ENCODE measurements at regions not wholly inside any gene's neighbourhood (a gene's known extent, or its start where the extent isn't known, plus 50 kb on each side); places are given as distances from the start of the nearest gene placed in this dataset.

DNA sequence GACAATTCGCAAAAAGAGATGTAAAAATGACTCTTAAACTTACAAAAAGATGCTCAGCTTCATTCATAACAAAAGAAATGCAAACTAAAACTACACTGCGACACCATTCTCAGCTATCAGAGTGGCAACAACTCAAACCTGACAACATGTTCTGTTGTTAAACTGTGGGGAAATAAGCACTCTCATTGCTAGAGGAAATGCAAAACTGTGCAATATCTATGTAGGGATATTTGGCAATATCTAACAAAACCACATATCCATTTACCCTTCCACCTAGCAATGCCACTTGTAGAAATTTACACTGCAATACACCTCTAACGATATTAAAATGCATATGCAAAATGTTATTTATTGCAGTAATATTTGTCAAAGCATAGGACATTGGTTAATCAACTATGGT is 78.3 kb upstream of the EGFL6 start:
- H2AFZ ChIP-seq (ENCODE audit: low read depth, low read length, poor library complexity, severe bottlenecking): no peak overlapping the region
- H4K20me1 ChIP-seq (ENCODE audit: insufficient read depth): no peaks in the 10 kb centered on the region
- no peak overlapping the region for H3K4me2 ChIP-seq (ENCODE audit: low read length)
- ChIA-PET POLR2A (no interaction called here), CTCF (interaction anchor here (0.6 to 2.6 kb wide), 2 partner anchors 16 to 544 kb away, joined by 3 to 13 read pairs; no protein-coding TSS in a partner anchor), RAD21 (ENCODE audit: low non-redundant PET in 1 of 2, low total read pairs in 2 of 2, uncharacterized antibody in 2 of 2, unreplicated experiment in 2 of 2) (no interaction called here)
- no peaks in the 10 kb centered on the region for H3K27me3 ChIP-seq (ENCODE audit: insufficient read depth, low read length)
- no peaks in the 10 kb centered on the region for H3K9me2 ChIP-seq (ENCODE audit: insufficient read depth)
- intact Hi-C loops (cut with micrococcal nuclease): no loop called here
- no peak for TF ChIP-seq SIN3A (IDR thresholded peaks at IDR 0.05; ENCODE audit: low read depth)
- TF ChIP-seq RAD21 (IDR thresholded peaks at IDR 0.05; ENCODE audit: low read depth): no peak
- TF ChIP-seq TCF7L2 (IDR thresholded peaks at IDR 0.05; ENCODE audit: borderline replicate concordance, extremely low read depth, insufficient read depth, insufficient read length): no peak
- no peak for TF ChIP-seq YY1 (IDR thresholded peaks at IDR 0.05; ENCODE audit: extremely low read depth, insufficient replicate concordance, low read depth, low read length)
- H3K27ac ChIP-seq (ENCODE audit: low read depth, low read length): no peak overlapping the region
- H3K36me3 ChIP-seq (ENCODE audit: control insufficient read depth in 1 of 2, insufficient read depth in 2 of 2, low read length in 2 of 2): no peaks in the 10 kb centered on the region
- H3K9ac ChIP-seq (ENCODE audit: low read length): no peak overlapping the region
- no peaks in the 10 kb centered on the region for H3K79me2 ChIP-seq (ENCODE audit: insufficient read depth, low read length)
- H3K4me3 ChIP-seq (replicated peaks in 1 of 2; ENCODE audit: low read depth in 1 of 2, low read length in 2 of 2): no peak overlapping the region
- H3K4me1 ChIP-seq (ENCODE audit: control insufficient read depth in 1 of 2, insufficient read depth in 2 of 2, low read length in 2 of 2): peaks cover 3 to 22% of the 10 kb centered on the region in 2 experiments; a peak in 3 of 4 replicates
- ATAC-seq (no peak), DNase-seq (ENCODE audit: low read depth, low spot score) (no peak)
- BruUV-seq (replicated peaks): no TSS peak
- no peaks in the 10 kb centered on the region for H3K9me3 ChIP-seq (ENCODE audit: control insufficient read depth in 1 of 2, insufficient read depth in 1 of 2, low read depth in 1 of 2, low read length in 2 of 2)

DNA sequence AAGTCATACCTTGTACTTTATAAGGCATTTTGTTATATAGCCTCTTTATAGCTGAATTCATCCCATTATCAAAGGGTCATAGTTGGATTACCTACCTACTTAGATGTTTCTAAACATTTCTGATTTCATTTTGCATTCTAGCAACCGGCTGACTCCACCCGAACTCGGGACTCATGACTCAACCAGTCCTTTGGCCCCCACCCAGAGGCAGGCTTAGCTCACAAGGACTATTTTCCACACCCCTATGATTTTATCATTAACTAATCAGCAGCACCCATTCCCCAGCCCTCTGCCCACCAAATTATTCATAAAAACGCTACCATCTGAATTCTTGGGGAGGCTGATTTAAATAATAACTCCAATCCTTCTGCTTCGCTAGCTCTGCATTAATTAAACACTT is 79.9 kb upstream of the EGFL6 start:
- no peaks in the 10 kb centered on the region for H3K36me3 ChIP-seq (ENCODE audit: control insufficient read depth in 1 of 2, insufficient read depth in 2 of 2, low read length in 2 of 2)
- peaks cover 3 to 26% of the 10 kb centered on the region in 2 experiments; a peak in 3 of 4 replicates for H3K4me1 ChIP-seq (ENCODE audit: control insufficient read depth in 1 of 2, insufficient read depth in 2 of 2, low read length in 2 of 2)
- no peak overlapping the region for H3K9ac ChIP-seq (ENCODE audit: low read length)
- intact Hi-C loops (cut with micrococcal nuclease): loop anchor here (10.0 kb wide), 1 partner anchor 515 kb away; the partner anchor contains the start of gene TMSB4X
- H3K9me3 ChIP-seq (ENCODE audit: control insufficient read depth in 1 of 2, insufficient read depth in 1 of 2, low read depth in 1 of 2, low read length in 2 of 2): no peaks in the 10 kb centered on the region
- no peak for DNase-seq (ENCODE audit: low read depth, low spot score)
- no peak for ATAC-seq
- BruUV-seq (replicated peaks): no TSS peak
- no peaks in the 10 kb centered on the region for H3K79me2 ChIP-seq (ENCODE audit: insufficient read depth, low read length)
- H3K9me2 ChIP-seq (ENCODE audit: insufficient read depth): no peaks in the 10 kb centered on the region
- CTCF ChIA-PET: interaction anchor here (0.9 to 2.6 kb wide), 2 partner anchors 543 to 675 kb away, joined by 3 to 13 read pairs; no protein-coding TSS in a partner anchor
- TF ChIP-seq ELF1 (IDR thresholded peaks at IDR 0.05; ENCODE audit: borderline replicate concordance, low read depth) (no peak), JUND (IDR thresholded peaks at IDR 0.05) (no peak), RAD21 (IDR thresholded peaks at IDR 0.05; ENCODE audit: low read depth) (no peak), ZFX (IDR thresholded peaks at IDR 0.05) (no peak), FOSL1 (IDR thresholded peaks at IDR 0.05; ENCODE audit: low read depth) (no peak), EZH2phosphoT487 (IDR thresholded peaks at IDR 0.05; ENCODE audit: borderline replicate concordance) (no peak)
- TF ChIP-seq, protein P1, sequence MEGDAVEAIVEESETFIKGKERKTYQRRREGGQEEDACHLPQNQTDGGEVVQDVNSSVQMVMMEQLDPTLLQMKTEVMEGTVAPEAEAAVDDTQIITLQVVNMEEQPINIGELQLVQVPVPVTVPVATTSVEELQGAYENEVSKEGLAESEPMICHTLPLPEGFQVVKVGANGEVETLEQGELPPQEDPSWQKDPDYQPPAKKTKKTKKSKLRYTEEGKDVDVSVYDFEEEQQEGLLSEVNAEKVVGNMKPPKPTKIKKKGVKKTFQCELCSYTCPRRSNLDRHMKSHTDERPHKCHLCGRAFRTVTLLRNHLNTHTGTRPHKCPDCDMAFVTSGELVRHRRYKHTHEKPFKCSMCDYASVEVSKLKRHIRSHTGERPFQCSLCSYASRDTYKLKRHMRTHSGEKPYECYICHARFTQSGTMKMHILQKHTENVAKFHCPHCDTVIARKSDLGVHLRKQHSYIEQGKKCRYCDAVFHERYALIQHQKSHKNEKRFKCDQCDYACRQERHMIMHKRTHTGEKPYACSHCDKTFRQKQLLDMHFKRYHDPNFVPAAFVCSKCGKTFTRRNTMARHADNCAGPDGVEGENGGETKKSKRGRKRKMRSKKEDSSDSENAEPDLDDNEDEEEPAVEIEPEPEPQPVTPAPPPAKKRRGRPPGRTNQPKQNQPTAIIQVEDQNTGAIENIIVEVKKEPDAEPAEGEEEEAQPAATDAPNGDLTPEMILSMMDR (IDR thresholded peaks at IDR 0.05 in 2 of 3, conservative IDR thresholded peaks at IDR 0.05 in 1 of 3; ENCODE audit: borderline replicate concordance in 1 of 3, insufficient read depth in 1 of 3, low read depth in 2 of 3, low read length in 2 of 3): no peak
- no peaks in the 10 kb centered on the region for H3K27me3 ChIP-seq (ENCODE audit: insufficient read depth, low read length)
- H3K4me2 ChIP-seq (ENCODE audit: low read length): 0 out of 2 replicates have a peak overlapping the region, but pooled peaks have one; percentile 12
- no peak overlapping the region for H3K4me3 ChIP-seq (replicated peaks in 1 of 2; ENCODE audit: low read depth in 1 of 2, low read length in 2 of 2)
- RAD21 ChIA-PET (ENCODE audit: low non-redundant PET in 1 of 2, low total read pairs in 2 of 2, uncharacterized antibody in 2 of 2, unreplicated experiment in 2 of 2): no interaction called here
- H2AFZ ChIP-seq (ENCODE audit: low read depth, low read length, poor library complexity, severe bottlenecking): no peak overlapping the region
- POLR2A ChIA-PET: no interaction called here
- no peaks in the 10 kb centered on the region for H4K20me1 ChIP-seq (ENCODE audit: insufficient read depth)
- no peak overlapping the region for H3K27ac ChIP-seq (ENCODE audit: low read depth, low read length)
